ENCODE measurements at regions not wholly inside any gene's neighbourhood (a gene's known extent, or its start where the extent isn't known, plus 50 kb on each side); places are given as distances from the start of the nearest gene placed in this dataset.

DNA sequence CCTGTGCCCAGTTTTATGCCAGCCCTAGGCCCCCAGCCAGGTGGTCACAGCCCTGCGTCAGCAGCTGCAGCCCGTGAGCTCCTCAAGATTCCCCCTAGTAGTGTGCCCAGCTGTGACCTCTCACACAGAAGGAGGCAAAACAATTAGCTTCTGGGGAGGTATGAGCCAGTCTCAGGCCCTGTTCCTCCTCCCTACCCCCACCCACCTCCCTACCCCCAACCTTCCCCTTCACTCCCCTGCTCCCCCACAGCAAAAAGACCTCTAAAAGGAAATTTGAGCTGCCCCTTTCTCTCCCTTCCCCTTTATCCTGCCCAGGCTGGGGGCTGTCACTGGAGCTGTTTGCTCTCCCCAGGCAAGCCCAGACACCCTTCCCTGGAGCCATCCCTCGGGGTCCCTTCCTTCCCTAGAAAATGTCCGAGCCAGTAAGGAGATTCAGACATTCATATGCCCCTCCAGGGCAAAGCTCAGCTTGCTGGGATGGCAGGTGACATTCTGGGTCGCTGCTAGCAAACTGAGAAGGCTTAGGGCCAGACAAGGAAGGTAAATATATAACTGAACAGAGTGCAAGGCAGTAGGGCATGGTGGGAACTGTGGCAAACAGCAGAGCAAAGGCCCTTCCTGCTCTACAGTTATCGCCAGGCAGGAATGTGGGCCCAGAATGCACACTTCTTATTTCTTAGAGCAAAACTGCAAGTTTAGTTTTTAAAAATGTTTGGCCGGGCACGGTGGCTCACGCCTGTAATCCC, 300.2 kb downstream of the MN1 start:
- DNase-seq (ENCODE audit: extremely low read depth, low read depth, low spot score), result no peak

DNA sequence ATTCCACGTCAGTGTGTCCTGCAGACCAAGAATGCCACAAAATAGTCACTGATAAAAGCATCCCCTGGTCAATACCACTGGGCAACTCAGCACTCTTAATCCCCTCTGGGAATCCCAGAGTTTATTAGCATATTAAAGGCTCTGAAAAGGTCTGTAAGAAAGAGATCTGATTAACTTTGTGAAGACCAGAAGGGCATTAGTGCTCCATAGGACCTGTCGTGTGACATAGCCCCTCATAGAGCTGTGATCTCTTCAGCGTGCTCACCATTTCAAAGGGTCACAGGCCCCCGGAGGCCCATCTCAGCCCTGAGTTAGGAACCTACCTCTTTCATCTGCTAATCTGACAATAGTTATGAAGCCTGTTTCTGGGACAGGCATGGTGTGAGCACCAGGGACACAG, 299.2 kb downstream of the MN1 start:
- DNase-seq (ENCODE audit: extremely low read depth, low read depth, low spot score), result no peak

DNA sequence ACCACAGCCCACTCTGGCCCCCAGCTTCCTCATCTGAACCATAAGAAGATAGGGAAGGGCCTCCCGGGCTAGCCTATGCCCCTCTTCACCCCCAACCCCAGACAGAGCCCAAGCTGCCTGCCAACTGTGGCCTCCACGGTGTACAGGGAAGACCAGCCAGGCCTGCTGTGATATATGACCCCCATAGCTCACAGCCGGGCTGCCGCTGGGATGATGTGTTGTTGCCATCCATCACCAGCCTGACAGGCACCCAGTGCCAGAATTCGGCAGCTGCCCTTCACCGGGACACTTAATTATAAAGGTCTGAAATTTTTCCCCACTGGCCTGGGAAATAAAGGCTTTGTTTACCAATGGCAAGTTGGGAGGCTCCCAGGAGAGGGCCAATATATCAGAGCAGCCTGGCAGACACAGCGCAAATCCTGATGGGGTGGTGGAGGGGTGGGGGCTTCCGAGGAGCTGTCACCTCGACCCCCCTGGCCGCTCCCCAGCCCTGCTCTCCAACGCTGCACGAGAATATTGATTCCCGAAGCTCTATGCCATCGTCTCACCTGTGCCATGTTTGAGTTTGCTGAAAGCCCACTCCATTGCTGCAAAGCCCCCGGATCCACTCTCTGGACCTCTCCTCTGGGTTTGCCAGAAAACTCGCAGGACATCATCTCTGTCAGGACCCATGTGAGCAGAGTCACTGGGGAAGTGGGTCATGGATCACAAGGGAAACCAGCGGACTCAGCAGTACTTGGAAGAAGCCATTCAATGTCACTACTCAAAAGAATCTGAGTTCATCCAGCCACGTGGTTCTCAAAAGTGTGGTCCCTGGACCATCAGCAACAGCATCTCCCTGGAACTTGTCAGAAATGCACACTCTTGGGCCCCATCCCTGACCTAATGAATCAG, 296.9 kb downstream of the MN1 start:
- DNase-seq (ENCODE audit: extremely low read depth, low read depth, low spot score), result no peak

DNA sequence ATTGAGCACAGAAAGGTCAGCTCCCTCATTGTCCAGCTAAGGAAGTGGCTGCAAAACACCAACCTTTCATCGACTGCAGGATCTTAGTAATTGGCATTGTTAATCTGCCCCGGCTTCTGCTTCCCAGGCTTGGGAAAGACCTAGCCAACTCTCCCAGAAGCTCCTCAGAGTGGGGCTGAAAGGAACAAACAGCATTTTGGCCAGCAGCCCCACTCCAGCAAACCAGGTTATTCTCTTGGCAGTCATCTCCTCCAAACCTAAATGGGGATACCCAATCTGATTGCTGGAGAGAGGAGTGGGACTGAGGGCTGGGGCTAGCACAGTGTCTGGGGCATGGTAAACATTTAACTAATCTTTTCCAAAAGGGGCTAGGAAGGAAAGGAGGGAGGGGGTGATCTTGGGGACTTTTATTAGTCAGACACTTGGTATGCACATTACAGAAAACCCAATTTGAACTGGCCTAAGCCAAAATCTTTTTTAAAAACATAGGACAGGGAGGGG, 294.4 kb downstream of the MN1 start:
- DNase-seq (ENCODE audit: extremely low read depth, low read depth, low spot score), result peak; percentile 36

GRCh38 chr22:27507935-27508526, 293.5 kb downstream of the MN1 start:
- no peak for DNase-seq (ENCODE audit: extremely low read depth, low read depth, low spot score)

- DNase-seq (ENCODE audit: extremely low read depth, low read depth, low spot score), result no peak
Measured at GRCh38 chr22:27509132-27509920, 292.2 kb downstream of the MN1 start.

- no peak for DNase-seq (ENCODE audit: extremely low read depth, low read depth, low spot score)
Measured at GRCh38 chr22:27510024-27510423, 291.5 kb downstream of the MN1 start.

GRCh38 chr22:27512283-27512761, 289.2 kb downstream of the MN1 start:
- DNase-seq (ENCODE audit: extremely low read depth, low read depth, low spot score), result peak; percentile 89

DNA sequence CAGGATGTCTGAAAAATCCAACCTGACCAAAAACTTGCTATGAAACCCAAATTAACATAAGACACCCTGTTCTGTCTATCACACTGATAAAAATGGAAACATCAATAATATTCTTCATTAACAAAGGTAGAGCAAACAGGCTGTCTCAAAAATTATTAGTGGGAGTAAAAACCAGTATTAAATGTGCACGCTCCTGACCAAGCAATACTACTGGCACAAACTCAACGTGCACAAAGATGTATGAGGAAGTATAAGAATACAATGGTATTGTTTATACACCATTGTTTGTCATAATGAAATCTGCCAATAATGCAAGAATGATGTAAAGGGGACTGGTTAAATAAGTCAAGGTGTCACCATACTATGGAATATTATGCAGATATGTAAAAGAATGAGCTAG, 288.5 kb downstream of the MN1 start:
- DNase-seq (ENCODE audit: extremely low read depth, low read depth, low spot score), result no peak

- no peak for DNase-seq (ENCODE audit: extremely low read depth, low read depth, low spot score)
Measured at GRCh38 chr22:27514601-27515523, 286.7 kb downstream of the MN1 start.

DNA sequence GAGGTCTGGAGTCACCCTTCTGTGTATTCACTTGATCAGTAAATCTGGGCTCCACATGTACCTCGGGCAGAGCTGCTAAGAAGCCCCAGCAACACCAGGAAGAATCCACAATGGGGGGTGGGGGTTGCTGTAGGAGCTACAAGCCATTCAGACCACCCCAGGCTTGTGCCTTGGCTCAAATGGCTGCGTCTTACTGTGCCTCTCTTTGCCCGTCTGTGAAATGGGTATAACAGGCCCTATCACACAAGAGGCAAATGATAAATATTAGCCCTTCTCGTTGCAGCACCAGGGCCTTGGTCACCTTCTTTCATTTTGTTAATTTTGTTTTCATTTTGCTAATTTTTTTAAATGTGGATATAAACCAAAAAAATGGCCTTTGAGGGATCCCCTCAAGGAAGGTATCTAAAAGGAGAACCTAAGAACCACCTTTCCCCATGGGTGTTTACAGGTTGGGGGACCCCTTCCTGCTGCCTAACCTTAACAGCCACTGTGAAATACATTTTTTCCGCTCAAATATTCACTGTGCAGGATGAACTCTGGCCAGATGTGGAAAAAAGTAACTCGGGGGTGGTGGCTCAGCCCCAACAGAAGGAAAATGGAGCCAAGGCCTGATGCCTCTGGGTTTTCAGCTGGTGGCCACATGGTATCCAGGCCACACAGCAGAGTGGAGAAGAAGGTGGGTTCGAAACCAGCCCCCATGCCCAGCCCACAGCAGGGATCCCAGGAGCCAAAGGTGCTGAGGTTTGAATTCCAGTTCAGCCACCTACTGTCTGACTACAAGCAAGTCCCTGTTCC, 284.0 kb downstream of the MN1 start:
- no peak for DNase-seq (ENCODE audit: extremely low read depth, low read depth, low spot score)

DNA sequence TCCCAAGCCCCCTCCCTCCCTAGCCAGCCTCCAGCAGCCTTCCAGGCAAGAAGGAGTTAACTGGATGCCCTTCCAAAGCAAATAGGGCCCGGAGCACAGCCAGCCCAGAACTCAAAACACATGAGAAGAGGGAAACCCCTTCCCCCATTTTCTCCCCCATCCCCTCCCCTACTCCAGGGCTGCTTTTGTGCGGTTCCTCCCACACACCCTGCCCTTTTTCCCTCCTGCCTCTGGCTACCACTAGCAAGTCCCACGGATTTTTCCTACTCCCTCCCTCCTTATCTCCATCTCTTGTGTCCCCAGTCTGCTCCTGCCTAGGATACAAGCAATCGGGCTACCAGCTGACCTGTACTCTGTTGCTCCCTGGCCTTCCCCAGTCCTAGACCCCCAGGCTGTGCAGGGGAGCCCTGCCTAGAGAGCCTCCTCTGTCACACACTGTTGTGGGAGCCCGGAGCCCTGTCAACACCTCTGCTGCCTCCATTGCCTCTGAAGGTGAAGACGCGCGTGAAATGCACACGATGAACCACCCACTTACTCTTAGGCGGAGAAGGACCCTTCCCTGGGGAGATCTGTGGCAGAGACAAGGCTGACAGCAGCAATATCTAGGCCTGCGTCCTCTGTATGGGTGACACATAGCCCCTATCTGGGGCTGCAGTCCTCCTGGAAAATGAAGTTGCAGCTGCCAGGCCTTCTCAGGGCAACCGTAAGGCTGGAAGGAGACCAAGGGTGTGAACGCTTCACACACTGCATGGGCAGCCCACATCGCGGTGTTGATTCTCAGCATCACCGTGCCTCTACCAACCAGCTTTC, 282.8 kb downstream of the MN1 start:
- DNase-seq (ENCODE audit: extremely low read depth, low read depth, low spot score), result no peak

DNA sequence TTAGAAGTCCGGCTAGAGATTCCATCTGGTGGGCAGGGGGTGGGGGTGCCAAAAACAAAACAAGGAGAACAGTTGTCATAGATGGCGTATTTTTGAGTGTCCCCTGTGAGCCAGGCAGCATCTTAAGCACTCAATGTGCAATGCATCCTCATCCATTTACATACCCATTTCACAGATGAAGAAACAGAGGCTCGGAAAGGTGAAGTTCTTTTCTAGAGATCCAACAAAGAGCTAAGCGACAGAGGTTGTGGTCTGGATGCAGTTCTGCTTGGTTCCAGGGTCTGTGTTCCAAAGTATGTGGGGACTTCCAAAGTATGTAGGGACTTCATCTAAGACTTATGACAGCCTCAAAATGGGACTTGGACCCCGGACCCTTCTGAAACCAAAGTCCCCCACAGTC, 277.8 kb downstream of the MN1 start:
- no peak for DNase-seq (ENCODE audit: extremely low read depth, low read depth, low spot score)

DNA sequence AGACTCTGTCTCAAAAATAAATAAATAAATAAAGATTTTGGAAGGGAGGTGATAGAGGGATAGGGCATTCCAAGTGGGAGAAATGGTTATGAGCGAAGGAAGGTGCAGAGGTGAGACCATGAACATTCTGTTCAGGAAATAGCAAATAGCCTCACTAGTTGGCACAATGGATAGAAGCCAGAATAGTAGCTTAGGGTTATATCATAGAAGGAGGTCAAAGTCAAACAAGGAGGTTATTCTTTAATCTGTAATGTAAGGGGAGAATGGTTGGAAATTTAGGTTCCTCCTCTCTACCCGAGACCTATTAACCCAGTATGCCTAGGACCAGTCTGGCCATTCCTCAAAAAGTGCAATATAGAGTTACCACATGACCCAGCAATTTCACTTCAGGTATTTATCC, 275.8 kb downstream of the MN1 start:
- DNase-seq (ENCODE audit: extremely low read depth, low read depth, low spot score), result no peak

- no peak for DNase-seq (ENCODE audit: extremely low read depth, low read depth, low spot score)
Measured at GRCh38 chr22:27526901-27527300, 274.7 kb downstream of the MN1 start.

GRCh38 chr22:27531782-27532530, 269.6 kb downstream of the MN1 start:
- DNase-seq (ENCODE audit: extremely low read depth, low read depth, low spot score), result no peak

- no peak for DNase-seq (ENCODE audit: extremely low read depth, low read depth, low spot score)
Measured at GRCh38 chr22:27533105-27533745, 268.3 kb downstream of the MN1 start.

All from glomerular endothelial cell (primary cell).